Liver (tissue), 3 donors: ENCODE measurements at regions not wholly inside any gene's neighbourhood (a gene's known extent, or its start where the extent isn't known, plus 50 kb on each side); places are given as distances from the start of the nearest gene placed in this dataset.

Source experiments
- JUND ChIP-seq, 2 donors: IDR thresholded peaks; 2 replicates each; pipeline ENCODE4 v1.6.1; 2016; ENCODE audit warnings: antibody characterized with exemption in 2 of 2
- RAD21 ChIP-seq, 2 donors: IDR thresholded peaks; 2 replicates each; pipeline ENCODE4 v1.6.1; 2016; ENCODE audit warnings: antibody characterized with exemption in 2 of 2, mild to moderate bottlenecking in 2 of 2
- RXRA ChIP-seq, 2 donors: IDR thresholded peaks; 2 replicates each; pipeline ENCODE4 v1.6.1; 2017 to 2018; ENCODE audit warnings: antibody characterized with exemption in 2 of 2, mild to moderate bottlenecking in 1 of 2
- SP1 ChIP-seq: IDR thresholded peaks from 2 replicates; pipeline ENCODE4 v1.6.1; 2018; ENCODE audit warnings: antibody characterized with exemption, mild to moderate bottlenecking
- TAF1 ChIP-seq: conservative IDR thresholded peaks from 2 replicates; pipeline ENCODE4 v1.6.1; 2016; ENCODE audit warnings: antibody characterized with exemption, mild to moderate bottlenecking
- YY1 ChIP-seq: IDR thresholded peaks from 2 replicates; pipeline ENCODE4 v1.6.1; 2016; ENCODE audit warnings: antibody characterized with exemption, mild to moderate bottlenecking
- TF ChIP-seq, protein P1 (sequence below): fragments of 150-350 bp; IDR thresholded peaks from 2 replicates; pipeline ENCODE4 v1.5.1; 2017; ENCODE audit warnings: improper control_type of control experiment, low read depth, low read length; ENCODE audit not compliant: missing input control
- TF ChIP-seq, protein P2 (sequence below): IDR thresholded peaks from 2 replicates; pipeline ENCODE4 v1.6.1; 2016; ENCODE audit warnings: antibody characterized with exemption
- TF ChIP-seq, protein P3 (sequence below): IDR thresholded peaks from 2 replicates; pipeline ENCODE4 v1.6.1; 2016; ENCODE audit warnings: antibody characterized with exemption
- TF ChIP-seq, protein P4 (sequence below): IDR thresholded peaks from 2 replicates; pipeline ENCODE4 v1.6.1; 2016; ENCODE audit warnings: antibody characterized with exemption, mild to moderate bottlenecking
- TF ChIP-seq, protein P5 (sequence below): IDR thresholded peaks from 2 replicates; pipeline ENCODE4 v1.6.1; 2016; ENCODE audit warnings: antibody characterized with exemption
- donor health status: healthy.
- donor health status: healthy.

DNA sequence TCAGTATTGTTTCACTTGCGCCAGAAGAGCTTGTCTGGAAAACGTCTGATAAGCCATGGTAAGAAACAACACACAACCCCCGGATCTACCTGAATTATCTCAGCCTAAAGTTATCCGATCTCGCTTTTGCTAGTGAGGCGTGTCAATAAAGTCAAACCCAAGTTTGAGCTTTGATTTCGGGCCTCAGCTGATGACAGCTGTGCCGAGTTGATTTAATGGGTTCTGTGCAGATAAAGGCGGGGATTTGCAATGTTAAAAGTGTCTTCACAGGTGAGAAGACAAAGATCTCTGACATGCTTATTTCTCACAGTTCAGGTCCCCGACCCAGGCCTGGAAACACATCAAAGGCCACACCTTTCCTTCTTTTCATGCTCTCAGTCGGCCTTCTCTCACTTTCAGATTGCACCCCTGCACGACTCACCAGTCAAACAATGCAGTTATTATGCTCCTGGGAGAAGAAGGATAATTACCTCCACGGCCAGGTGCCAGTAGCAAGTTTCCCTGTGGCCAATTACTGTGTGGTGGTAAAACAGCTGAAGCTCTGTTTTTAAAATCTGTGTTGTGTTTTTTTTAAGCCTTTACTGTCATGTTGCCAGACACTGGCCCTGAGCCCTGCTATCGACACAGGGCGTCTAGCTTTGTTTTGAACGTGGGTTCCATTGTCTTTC, 245.3 kb upstream of the RUNX1 start:
- TF ChIP-seq, protein P1, sequence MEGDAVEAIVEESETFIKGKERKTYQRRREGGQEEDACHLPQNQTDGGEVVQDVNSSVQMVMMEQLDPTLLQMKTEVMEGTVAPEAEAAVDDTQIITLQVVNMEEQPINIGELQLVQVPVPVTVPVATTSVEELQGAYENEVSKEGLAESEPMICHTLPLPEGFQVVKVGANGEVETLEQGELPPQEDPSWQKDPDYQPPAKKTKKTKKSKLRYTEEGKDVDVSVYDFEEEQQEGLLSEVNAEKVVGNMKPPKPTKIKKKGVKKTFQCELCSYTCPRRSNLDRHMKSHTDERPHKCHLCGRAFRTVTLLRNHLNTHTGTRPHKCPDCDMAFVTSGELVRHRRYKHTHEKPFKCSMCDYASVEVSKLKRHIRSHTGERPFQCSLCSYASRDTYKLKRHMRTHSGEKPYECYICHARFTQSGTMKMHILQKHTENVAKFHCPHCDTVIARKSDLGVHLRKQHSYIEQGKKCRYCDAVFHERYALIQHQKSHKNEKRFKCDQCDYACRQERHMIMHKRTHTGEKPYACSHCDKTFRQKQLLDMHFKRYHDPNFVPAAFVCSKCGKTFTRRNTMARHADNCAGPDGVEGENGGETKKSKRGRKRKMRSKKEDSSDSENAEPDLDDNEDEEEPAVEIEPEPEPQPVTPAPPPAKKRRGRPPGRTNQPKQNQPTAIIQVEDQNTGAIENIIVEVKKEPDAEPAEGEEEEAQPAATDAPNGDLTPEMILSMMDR, result no peak
- TF ChIP-seq RXRA (IDR thresholded peaks at IDR 0.05), result no peak
- TF ChIP-seq, protein P2, sequence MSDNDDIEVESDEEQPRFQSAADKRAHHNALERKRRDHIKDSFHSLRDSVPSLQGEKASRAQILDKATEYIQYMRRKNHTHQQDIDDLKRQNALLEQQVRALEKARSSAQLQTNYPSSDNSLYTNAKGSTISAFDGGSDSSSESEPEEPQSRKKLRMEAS, result no peak
- TF ChIP-seq SP1, result no peak
- TF ChIP-seq, protein P3, sequence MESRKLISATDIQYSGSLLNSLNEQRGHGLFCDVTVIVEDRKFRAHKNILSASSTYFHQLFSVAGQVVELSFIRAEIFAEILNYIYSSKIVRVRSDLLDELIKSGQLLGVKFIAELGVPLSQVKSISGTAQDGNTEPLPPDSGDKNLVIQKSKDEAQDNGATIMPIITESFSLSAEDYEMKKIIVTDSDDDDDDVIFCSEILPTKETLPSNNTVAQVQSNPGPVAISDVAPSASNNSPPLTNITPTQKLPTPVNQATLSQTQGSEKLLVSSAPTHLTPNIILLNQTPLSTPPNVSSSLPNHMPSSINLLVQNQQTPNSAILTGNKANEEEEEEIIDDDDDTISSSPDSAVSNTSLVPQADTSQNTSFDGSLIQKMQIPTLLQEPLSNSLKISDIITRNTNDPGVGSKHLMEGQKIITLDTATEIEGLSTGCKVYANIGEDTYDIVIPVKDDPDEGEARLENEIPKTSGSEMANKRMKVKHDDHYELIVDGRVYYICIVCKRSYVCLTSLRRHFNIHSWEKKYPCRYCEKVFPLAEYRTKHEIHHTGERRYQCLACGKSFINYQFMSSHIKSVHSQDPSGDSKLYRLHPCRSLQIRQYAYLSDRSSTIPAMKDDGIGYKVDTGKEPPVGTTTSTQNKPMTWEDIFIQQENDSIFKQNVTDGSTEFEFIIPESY, result no peak
- no peak for TF ChIP-seq JUND (IDR thresholded peaks at IDR 0.05)
- TF ChIP-seq YY1, result no peak
- no peak for TF ChIP-seq RAD21 (IDR thresholded peaks at IDR 0.05)
- TF ChIP-seq, protein P4, sequence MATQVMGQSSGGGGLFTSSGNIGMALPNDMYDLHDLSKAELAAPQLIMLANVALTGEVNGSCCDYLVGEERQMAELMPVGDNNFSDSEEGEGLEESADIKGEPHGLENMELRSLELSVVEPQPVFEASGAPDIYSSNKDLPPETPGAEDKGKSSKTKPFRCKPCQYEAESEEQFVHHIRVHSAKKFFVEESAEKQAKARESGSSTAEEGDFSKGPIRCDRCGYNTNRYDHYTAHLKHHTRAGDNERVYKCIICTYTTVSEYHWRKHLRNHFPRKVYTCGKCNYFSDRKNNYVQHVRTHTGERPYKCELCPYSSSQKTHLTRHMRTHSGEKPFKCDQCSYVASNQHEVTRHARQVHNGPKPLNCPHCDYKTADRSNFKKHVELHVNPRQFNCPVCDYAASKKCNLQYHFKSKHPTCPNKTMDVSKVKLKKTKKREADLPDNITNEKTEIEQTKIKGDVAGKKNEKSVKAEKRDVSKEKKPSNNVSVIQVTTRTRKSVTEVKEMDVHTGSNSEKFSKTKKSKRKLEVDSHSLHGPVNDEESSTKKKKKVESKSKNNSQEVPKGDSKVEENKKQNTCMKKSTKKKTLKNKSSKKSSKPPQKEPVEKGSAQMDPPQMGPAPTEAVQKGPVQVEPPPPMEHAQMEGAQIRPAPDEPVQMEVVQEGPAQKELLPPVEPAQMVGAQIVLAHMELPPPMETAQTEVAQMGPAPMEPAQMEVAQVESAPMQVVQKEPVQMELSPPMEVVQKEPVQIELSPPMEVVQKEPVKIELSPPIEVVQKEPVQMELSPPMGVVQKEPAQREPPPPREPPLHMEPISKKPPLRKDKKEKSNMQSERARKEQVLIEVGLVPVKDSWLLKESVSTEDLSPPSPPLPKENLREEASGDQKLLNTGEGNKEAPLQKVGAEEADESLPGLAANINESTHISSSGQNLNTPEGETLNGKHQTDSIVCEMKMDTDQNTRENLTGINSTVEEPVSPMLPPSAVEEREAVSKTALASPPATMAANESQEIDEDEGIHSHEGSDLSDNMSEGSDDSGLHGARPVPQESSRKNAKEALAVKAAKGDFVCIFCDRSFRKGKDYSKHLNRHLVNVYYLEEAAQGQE, result no peak
- no peak for TF ChIP-seq TAF1
- TF ChIP-seq, protein P5, sequence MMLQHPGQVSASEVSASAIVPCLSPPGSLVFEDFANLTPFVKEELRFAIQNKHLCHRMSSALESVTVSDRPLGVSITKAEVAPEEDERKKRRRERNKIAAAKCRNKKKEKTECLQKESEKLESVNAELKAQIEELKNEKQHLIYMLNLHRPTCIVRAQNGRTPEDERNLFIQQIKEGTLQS, result no peak
